Glutamatergic neuron (in vitro differentiated cells): ENCODE measurements at regions not wholly inside any gene's neighbourhood (a gene's known extent, or its start where the extent isn't known, plus 50 kb on each side); places are given as distances from the start of the nearest gene placed in this dataset.

Experiments used
- DNase-seq: peaks from one replicate; pipeline ENCODE4 v3.0.0; 2022
- H3K27ac Mint-ChIP-seq: one replicate; pipeline ENCODE4 v1.8.0; 2020; ENCODE audit warnings: mild to moderate bottlenecking, mixed read lengths, inconsistent platforms; ENCODE audit not compliant: unreplicated experiment
- H3K27me3 Mint-ChIP-seq: one replicate; pipeline ENCODE4 v1.8.0; 2020; ENCODE audit warnings: mild to moderate bottlenecking, moderate library complexity, mixed read lengths, inconsistent platforms; ENCODE audit not compliant: unreplicated experiment
- H3K36me3 Mint-ChIP-seq: one replicate; pipeline ENCODE4 v1.8.0; 2020; ENCODE audit warnings: mild to moderate bottlenecking, mixed read lengths, inconsistent platforms; ENCODE audit not compliant: unreplicated experiment
- H3K4me1 Mint-ChIP-seq: one replicate; pipeline ENCODE4 v1.8.0; 2020; ENCODE audit warnings: mild to moderate bottlenecking, low read depth, mixed read lengths, inconsistent platforms; ENCODE audit not compliant: unreplicated experiment
- H3K4me3 Mint-ChIP-seq: one replicate; pipeline ENCODE4 v1.8.0; 2020; ENCODE audit warnings: mild to moderate bottlenecking, mixed read lengths, inconsistent platforms; ENCODE audit not compliant: unreplicated experiment
- H3K9me3 Mint-ChIP-seq: one replicate; pipeline ENCODE4 v1.8.0; 2020; ENCODE audit warnings: mild to moderate bottlenecking, moderate library complexity, mixed read lengths, inconsistent platforms; ENCODE audit not compliant: unreplicated experiment
- CTCF ChIP-seq: fragments of 200-600 bp; sonication (generic); IDR thresholded peaks from one replicate; pipeline ENCODE4 v1.5.0; 2021; ENCODE audit not compliant: partially characterized antibody, unreplicated experiment

GRCh38 chr15:35289024-35289617 lies 204.0 kb upstream of the NANOGP8 start:
- Mint-ChIP-seq H3K27me3 (no peaks in the 10 kb centered on the region), H3K36me3 (no peaks in the 10 kb centered on the region), H3K4me1 (peaks cover 1% of the 10 kb centered on the region), H3K27ac (no peak overlapping the region), H3K9me3 (no peaks in the 10 kb centered on the region), H3K4me3 (no peak overlapping the region)
- DNase-seq, result no peak
- TF ChIP-seq CTCF, result peak; percentile 69

- H3K27me3 Mint-ChIP-seq, result no peaks in the 10 kb centered on the region
- H3K4me1 Mint-ChIP-seq, result peaks cover 1% of the 10 kb centered on the region
- H3K9me3 Mint-ChIP-seq, result no peaks in the 10 kb centered on the region
- H3K27ac Mint-ChIP-seq, result no peak overlapping the region
- no peaks in the 10 kb centered on the region for H3K36me3 Mint-ChIP-seq
- TF ChIP-seq CTCF, result no peak
- DNase-seq, result no peak
- H3K4me3 Mint-ChIP-seq, result no peak overlapping the region
Measured at GRCh38 chr15:35288580-35288979, 203.5 kb upstream of the NANOGP8 start.

GRCh38 chr15:35286721-35287120 lies 201.6 kb upstream of the NANOGP8 start:
- TF ChIP-seq CTCF, result no peak
- Mint-ChIP-seq H3K9me3 (no peaks in the 10 kb centered on the region), H3K36me3 (no peaks in the 10 kb centered on the region), H3K4me3 (no peak overlapping the region), H3K4me1 (peaks cover 1% of the 10 kb centered on the region), H3K27ac (no peak overlapping the region), H3K27me3 (no peaks in the 10 kb centered on the region)
- DNase-seq, result no peak

GRCh38 chr15:35282965-35283496 lies 197.9 kb upstream of the NANOGP8 start:
- Mint-ChIP-seq H3K4me3 (no peak overlapping the region), H3K36me3 (no peaks in the 10 kb centered on the region), H3K4me1 (no peaks in the 10 kb centered on the region), H3K27ac (no peak overlapping the region), H3K9me3 (no peaks in the 10 kb centered on the region), H3K27me3 (no peaks in the 10 kb centered on the region)
- DNase-seq, result no peak
- no peak for TF ChIP-seq CTCF

- Mint-ChIP-seq H3K9me3 (peaks cover 5% of the 10 kb centered on the region), H3K4me1 (no peaks in the 10 kb centered on the region), H3K27me3 (no peaks in the 10 kb centered on the region), H3K36me3 (peaks cover 7% of the 10 kb centered on the region), H3K27ac (no peak overlapping the region), H3K4me3 (no peak overlapping the region)
- DNase-seq, result no peak
- TF ChIP-seq CTCF, result no peak
Measured at GRCh38 chr15:35281515-35281914, 196.4 kb upstream of the NANOGP8 start.
